Activated CD4-positive, alpha-beta T cell treated with anti-CD3 and anti-CD28 coated beads, Interleukin-2, Interleukin-4, amounts not matched to agents 100 ng/mL and 50 ng/mL, durations not matched to agents 16 hours and 8 hours (primary cell): ENCODE measurements at regions not wholly inside any gene's neighbourhood (a gene's known extent, or its start where the extent isn't known, plus 50 kb on each side); places are given as distances from the start of the nearest gene placed in this dataset.
"Not testable (repeated sequence)": the region's sequence is repeated elsewhere in the genome, so short reads cannot be mapped to it uniquely, and the experiment has no call there.

Source experiments
- DNase-seq: peaks from one replicate; pipeline ENCODE4 v3.0.0-alpha.2; 2020; ENCODE audit warnings: low spot score

DNA sequence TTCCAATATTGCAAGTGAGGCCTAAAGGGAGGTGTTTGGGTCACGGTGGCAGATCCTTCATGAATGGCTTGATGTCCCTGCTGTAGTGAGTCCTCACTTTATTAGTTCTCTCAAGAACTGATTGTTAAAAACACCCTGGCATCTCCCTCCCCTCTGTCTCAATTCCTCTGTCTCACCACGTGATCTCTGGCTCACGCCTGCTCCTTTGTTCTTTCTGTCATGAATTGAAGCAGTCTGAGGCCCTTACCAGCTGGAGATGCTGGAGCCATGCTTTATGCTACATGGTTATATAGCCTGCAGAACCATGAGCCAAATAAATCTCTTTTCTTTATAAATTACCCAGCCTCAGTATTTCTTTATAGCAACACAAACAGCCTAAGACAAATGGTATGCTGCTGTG lies 980.7 kb upstream of the GRIA3 start:
- no peak for DNase-seq

DNA sequence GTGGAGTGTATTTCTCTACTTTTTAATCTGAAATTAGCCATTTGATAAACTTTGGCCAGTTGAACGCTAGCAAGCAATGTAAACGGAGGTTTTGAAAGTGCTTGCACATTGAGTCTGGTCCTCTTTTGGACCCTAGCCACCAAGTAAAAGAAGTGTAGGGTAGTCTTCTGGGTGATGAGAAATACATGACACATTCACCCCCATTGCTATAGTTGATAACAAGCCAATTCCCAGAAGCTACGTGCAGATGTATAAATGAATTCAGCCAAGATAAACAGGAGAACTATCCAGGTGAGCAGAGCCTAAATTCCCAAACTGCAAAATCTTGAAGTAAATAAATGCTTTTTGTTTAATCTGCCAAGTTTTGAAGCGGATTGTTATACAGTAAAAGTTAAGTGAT lies 965.4 kb upstream of the GRIA3 start:
- DNase-seq, result no peak

DNA sequence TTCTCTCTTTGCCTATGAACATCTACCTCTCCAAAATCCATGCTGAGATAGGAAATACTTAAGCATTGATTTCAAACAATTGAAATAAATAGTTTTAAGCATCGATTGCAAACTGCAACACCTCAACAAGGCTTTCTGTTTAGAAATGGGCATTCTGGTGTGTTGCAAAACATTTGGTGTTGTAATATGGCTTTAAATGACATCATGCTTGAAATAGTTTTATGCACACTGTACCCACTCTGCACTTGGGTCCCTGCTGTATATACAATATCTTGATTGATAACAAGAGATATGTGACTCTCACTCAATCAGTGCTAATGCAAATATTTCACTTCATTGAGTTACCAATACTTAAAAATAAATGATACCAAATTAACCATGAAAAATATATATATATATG lies 964.9 kb upstream of the GRIA3 start:
- no peak for DNase-seq

DNA sequence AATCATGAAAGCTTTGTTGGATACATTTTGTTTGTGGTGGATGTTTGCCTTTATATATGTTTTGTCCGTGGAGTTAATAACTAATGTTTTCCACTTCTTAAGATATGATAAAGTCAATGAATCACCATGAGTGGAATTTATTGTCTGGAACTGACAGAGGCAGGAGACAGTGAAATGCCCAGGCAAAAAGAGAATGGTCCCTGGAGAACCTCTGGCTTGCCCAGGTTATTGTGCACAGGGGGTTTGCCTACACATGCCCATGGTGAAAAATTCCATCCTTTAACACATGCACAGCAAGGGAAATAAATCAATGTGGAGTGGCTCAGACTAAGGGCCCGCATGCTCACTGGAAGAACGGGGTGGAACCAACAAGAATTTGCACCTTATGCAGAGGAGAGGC lies 964.3 kb upstream of the GRIA3 start:
- DNase-seq, result no peak

DNA sequence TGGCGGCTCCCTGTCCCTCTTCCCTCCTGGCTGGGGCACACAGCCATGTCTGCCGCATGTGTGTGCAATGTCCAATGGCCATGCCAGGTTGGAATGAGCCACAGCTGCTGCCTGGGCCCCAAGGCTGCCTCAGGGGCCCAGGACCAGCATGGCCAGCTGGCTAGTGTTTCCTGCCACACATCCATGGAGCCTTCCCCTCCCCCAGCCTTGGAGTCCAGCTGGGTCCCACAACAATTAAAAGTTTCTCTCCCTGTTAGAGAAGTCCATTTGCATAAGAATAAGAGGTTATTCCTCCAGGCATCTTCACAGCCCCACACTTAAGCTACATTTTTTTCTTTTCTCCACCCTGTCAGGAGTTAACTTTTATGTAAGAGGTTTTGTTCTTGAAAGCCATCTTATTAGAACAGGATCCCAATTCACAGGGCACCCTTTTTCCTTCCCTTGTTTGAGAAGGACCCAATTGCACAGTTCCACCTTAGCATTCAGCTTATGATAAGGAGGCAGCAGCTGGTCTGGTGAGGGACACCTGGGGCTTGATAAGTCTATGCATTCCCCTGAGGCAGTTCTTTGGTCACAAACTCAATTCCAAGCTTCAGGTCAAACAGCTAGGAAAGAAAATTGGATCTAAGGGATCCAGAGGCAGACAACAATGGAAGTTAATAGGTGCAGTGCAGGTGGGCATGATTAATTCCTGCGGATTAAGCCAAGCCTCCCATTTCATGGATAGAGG lies 963.3 kb upstream of the GRIA3 start:
- no peak for DNase-seq

DNA sequence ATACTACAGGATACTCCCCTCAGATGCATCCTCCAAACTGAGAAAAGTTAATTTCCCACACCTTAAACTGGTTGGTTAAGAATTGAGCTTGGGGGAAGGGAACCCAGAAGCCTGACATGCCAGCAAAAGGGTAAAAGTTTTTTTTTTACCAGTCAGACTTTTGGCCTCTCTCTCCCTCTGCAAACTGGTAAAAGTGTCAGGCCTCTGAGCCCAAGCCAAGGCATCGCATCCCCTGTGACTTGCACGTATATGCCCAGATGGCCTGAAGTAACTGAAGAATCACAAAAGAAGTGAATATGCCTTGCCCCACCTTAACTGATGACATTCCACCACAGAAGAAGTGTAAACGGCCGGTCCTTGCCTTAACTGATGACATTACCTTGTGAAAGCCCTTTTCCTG lies 962.3 kb upstream of the GRIA3 start:
- DNase-seq, result not testable (repeated sequence)

DNA sequence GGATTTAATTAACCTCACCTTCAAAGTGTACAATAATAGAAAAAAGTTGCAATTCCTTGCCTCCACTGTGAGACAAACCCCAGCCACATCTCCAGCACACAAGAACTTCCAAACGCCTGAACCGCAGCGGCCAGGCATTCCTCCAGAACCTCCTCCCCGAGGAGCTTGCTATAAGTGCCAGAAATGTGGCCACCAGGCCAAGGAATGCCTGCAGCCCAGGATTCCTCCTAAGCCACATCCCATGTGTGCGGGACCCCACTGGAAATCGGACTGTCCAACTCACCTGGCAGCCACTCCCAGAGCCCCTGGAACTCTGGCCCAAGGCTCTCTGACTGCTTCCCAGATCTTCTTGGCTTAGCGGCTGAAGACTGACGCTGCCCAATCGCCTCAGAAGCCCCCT lies 959.9 kb upstream of the GRIA3 start:
- DNase-seq, result not testable (repeated sequence)

DNA sequence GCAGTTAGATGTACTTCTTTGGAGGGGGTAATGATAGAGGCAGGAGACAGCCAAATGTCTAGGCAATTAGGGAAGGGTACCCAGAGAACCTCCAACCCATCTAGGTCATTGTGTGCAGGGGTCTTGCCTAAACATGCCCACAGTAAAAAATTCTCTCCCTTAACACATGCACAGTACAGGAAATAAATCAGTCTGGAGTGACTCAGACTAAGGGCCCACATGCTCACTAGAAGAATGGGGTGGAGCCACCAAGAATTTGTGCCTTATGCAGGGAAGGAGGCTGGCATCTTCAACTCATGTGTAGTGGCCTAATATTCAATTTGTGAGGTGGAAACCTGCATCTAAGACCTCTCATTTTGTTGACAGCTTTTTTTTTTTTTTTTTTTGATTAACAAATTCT lies 945.3 kb upstream of the GRIA3 start:
- DNase-seq, result no peak

DNA sequence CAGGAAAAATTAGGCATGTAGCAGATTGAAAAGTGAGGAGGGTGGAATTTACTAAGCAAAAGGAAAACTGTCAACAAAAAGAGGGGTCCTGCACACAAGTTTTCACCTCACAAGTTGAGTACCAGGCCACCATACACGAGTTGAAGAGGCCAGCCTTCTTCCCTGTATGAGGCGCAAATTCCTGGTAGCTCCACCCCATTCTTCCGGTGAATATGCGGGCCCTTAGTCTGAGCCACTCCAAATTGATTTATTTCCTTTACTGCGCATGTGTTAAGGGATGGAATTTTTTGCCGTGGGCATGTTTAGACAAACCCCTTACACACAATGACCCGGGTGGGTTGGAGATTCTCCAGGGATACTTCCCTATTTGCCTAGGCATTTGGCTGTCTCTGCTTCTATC lies 942.1 kb upstream of the GRIA3 start:
- DNase-seq, result no peak

DNA sequence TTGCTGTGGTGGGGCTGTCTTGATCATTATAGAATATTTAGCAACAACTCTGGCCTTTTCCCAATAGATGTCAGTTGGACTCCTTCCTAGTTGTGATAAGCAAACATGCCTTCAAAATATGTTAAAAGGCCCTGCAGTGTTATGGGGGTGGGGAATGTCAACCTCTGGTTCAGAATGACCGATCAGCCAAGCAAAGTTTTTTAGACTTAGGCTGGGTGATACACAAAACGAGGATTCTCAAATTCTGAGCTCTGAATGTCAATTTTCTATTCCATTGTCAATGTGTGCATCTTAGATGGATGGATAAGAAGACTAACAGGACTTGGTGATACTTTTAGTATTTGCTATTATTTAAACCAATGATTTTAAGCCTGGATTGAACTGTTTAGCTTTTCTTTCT lies 940.0 kb upstream of the GRIA3 start:
- no peak for DNase-seq

DNA sequence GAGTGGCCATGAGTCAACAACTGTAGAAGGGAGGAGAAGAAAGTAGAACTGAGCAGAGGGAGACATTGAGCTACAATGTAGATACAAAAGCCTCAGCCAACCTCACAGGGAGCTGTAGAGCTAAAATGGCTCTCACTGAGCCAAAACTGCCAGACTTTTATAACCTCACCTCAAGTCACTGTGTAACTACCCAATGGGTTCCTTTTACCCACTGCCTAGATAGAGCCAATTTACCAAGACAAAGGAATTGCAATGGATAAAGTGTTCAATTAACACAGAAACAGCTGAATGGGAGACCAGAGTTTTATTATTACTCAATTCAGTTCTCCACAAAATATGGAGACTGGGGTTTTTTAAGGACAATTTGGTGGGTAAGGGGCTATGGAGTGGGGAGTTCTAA lies 938.9 kb upstream of the GRIA3 start:
- DNase-seq, result no peak

DNA sequence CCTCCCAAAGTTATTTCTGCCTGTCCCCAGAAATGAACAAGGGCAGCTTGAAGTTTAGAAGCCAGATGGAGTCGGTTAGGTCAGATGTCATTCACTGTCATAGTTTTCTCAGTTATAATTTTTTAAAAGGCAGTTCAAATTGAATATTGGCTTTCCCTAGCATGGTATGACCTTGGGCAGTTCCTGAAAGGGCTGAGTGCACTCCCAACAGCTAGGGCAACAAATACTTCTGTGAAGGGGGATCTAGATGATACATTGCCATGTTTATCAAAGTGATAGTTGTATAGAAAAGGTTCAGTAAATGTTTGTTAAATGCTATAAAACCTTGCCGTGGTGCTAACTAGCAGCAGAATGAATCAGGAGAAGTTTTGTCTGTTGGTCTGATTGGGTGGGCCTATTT lies 938.1 kb upstream of the GRIA3 start:
- DNase-seq, result no peak

DNA sequence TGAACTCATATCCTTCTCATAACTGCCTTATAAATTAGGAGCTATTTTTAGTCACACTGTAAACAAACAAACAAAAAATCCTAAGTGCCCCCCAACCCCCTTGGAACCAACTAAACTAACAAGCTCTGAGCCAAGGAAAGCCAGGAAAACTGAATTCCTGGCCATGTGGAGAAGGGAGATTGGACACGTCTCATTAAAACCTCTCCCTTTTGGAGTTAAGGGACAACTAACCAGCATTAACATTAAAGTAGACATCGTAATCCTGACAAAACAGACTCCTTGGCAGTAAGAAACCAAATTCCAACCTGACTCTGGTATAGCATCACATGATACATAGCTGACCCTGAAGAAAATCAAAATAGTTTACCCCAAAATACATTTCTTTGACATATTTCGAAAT lies 937.1 kb upstream of the GRIA3 start:
- DNase-seq, result no peak

DNA sequence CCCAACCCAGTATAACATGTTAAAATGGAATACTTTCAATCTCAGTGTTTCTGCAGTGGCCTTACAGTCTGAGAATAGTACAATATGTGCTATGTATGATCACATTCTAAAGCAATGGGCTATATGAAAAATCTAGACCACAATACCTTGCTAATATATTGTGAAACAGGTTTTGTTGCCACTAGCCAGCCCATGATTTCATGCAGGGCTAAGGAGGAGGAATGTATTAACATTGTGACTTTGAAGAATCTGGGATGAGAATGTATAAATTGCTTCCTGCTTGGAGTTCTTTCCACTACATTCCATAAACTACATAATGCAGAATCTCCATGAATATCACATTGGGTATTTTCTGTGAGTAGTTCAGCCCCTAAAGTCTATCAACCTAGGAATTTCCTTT lies 935.4 kb upstream of the GRIA3 start:
- no peak for DNase-seq

DNA sequence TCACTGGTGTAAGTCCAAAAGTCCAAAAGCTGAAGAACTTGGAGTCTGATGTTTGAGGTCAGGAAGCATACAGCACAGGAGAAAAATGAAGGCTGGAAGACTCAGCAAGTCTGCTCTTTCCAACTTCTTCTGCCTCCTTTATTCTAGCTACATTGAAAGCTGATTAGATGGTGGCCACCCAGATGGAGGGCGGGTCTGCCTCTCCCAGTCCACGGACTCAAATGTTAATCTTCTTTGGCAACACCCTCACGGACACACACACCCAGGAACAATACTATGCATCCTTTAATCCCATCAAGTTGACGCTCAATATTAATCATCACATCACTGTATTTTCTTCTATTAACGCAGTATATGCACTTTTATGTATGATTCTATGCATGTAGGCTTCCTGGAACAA lies 931.6 kb upstream of the GRIA3 start:
- DNase-seq, result no peak

DNA sequence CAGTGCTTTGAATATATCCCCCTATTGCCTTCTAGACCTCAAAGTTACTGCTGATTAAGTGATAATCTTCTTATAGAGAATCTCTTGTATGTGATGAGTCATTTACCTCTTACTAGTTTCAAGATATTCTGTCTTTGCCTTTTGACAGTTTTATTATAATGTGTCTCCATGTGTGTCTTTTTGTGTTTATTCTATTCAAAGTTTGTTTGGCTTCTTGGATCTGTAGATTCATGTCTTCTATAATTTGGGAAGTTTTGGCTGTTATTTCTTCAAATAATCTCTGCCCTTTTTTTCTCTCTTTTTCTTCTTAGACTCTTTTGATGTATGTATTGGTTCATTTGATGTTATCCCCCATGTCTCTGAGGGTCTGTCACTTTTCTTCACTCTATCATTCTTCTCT lies 915.7 kb upstream of the GRIA3 start:
- DNase-seq, result no peak

DNA sequence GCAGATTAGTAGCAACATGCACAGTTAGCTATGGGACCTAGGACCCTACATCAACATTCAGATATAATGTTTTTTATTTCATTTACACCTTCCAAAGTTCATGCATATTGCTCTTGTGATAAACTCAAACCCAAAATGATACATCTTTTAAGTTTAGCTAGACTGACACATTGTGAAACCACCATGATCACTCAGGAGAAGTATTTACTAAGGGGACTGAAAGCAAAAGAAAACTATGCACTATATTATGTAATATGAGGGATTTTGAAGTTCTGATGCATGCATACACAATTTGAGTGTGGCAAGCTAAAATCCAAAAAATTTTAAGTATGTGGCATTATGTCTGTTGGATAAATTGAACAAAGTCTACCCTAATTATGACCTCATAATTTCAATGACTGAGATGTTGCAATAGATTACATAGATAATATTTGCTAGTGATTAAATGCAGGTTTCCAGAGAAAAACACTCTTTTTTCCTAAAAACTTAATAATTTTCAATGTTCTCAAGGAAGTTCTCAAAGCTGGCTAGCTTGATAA lies 914.8 kb upstream of the GRIA3 start:
- DNase-seq, result peak; percentile 0

DNA sequence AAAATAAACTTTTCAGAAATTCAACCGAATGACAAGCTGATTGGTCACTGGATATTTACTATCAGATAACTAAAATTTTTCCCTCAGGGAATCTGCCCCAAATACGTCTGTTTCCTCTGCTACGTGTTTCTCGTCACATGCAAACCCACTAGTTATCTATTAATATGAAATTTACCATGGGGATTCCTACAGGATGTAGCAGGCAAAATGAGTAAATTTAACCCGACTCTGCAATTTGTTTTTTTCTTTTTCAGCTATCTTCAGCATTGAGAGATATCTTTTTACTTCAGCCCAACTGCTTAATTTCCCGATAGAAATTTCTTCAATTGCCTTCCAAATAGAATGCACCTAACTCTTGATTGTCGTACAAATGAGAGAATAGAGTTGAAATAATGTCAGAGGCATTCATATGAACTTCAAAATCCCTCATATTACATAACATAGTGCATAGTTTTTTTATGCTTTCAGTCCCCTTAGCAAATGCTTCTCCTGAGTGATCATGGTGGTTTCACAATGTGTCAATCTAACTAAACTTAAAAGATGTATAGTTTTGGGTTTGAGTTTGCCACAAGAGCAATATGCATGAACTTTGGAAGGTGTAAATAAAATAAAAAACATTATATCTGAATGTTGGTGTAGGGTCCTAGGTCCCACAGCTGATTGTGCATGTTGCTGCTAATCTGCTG lies 913.1 kb upstream of the GRIA3 start:
- DNase-seq, result no peak

DNA sequence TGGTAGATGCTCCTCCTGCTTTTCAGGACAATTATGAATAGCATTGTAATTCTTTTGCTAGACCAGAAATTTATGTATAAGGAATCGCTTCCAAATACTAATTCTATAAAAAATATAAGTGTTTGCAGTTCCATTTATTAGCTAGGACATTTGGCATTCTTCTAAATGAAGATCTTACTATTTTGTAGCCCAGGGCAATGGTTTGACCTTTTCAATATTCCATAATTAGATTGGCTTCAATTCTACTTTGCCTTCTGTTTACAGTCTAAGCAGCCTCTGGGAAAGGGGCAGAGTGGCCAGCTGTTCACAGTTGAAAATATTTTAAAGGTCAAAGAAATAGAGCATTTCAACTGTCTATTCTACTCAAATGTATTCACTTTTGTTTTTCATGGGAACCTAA lies 912.1 kb upstream of the GRIA3 start:
- no peak for DNase-seq

DNA sequence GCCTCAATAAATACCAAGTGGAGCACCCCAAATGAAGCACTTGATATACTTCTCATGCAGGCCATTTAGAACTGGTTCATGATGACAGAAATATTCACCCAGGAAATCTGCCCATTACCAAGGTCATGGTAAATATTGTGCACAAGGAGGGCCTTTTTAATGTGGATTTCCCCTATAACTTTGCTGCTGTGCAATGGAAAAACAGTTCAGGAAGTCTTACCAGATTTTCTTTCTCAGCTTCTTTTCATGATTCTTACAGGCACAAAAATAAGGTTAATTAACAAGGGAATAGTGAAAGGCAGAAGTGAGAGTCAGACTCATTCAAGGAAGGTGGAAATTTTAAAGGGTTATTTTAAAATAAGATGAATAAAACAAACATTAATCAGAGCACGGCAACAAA lies 904.3 kb upstream of the GRIA3 start:
- DNase-seq, result no peak

DNA sequence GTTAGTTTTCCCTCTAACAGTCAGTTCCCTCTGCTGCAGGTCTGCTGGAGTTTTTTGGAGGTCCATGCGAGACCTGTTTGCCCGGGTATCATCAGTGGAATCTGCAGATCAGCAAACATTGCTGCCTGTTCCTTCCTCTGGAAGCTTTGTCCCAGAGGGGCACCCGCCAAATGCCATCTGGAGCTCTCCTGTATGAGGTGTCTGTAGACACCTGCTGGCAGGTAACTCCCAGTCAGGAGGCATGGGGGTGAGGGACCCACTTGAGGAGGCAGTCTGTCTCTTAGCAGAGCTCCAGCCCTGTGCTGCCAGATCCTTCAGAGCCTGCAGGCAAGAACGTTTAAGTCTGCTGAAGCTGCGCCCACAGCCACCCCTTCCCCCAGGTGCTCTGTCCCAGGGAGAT lies 884.3 kb upstream of the GRIA3 start:
- not testable (repeated sequence) for DNase-seq

DNA sequence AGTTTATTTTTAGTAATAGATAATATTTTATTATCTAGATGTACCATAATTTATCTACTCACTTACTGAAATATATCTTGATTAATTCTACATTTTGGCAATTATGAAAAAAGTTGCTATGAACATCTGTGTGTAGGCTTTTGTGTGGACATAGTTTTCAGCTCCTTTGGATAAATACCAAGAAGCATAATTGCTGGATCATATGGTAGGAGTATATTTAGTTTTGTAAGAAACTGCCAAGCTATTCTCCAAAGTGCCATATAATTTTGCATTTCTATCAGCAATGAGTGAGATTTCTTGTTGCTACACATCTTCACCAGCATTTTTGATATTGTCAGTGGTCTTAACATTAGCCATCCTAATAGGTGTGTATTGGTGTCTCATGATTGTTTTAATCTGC lies 882.6 kb upstream of the GRIA3 start:
- DNase-seq, result no peak

DNA sequence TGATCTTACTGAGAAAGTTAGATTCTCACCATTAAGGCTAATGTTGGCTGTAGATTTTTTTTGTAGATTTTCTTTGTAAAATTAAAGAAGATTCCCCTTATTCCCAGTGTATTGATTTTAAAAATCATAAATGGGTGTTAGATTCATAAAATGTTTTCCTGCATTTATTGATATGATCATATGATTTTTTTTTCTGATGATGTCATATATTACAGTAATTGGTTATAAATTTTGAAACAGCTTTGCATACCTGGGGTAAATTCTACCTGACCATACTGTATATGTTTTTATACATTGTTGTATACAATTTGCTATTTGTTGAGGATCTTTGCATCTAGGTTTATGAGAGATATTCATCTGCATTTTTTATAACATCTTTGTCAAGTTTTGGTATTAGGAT lies 880.3 kb upstream of the GRIA3 start:
- DNase-seq, result no peak

DNA sequence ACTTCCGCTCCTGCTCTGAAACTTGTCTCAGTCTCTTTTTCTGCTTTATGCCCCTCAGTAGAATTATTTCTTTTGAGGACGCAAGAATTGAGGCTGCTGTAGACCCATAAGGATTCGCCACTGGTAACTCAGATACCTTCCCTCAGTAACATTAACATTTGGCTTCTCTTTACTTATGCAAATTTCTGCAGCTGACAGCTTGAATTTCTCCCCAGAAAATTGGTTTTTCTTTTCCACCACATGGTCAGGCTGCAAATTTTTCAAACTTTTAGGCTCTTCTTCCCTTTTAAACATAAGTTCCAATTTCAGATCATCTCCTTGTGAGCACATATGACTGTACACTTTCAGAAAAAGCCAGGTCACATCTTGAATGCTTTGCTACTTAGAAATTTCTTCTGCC lies 839.3 kb upstream of the GRIA3 start:
- no peak for DNase-seq
